Left renal cortex interstitium (tissue), 4 donors: ENCODE measurements at regions not wholly inside any gene's neighbourhood (a gene's known extent, or its start where the extent isn't known, plus 50 kb on each side); places are given as distances from the start of the nearest gene placed in this dataset.
"Not testable (repeated sequence)": the region's sequence is repeated elsewhere in the genome, so short reads cannot be mapped to it uniquely, and the experiment has no call there.

Source experiments
- DNase-seq, 4 donors: peaks; one replicate each; pipeline ENCODE4 v3.0.0-alpha.2; 2013; ENCODE audit warnings: low read depth in 4 of 4, low spot score in 2 of 4, missing footprints in 1 of 4

DNA sequence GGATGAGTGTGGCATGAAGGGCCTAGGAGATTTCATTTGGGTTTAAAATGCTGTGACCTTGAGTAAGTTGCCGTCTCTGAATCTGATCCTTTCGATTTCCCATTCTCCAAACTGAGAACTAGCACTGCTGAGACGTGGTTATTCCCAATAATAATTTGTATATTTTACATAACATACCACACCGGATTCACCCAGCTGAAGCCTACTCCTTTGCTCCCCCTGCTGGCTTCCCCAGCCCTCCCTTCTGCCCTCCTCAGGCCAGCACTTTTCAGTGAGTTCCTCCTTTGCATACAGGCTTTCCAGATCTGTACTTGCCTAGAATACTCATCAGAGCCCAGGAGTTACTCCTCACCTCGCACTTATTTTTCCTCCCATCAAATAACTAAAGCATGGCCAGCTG is 255.1 kb downstream of the OR4F29 start:
- DNase-seq, result not testable (repeated sequence)

DNA sequence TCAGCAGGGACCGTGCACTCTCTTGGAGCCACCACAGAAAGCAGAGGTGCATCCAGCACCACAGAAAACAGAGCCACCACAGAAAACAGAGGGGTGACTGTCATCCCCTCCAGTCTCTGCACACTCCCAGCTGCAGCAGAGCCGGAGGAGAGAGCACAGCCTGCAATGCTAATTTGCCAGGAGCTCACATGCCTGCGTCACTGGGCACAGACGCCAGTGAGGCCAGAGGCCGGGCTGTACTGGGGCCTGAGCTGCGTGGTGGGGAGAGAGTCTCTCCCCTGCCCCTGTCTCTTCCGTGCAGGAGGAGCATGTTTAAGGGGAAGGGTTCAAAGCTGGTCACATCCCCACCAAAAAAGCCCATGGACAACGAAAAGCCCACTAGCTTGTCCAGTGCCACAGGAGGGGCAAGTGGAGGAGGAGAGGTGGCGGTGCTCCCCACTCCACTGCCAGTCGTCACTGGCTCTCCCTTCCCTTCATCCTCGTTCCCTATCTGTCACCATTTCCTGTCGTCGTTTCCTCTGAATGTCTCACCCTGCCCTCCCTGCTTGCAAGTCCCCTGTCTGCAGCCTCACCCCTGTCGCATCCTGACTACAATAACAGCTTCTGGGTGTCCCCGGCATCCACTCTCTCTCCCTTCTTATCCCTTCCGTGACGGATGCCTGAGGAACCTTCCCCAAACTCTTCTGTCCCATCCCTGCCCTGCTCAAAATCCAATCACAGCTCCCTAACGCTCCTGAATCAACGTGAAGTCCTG is 260.0 kb downstream of the OR4F29 start:
- DNase-seq, result not testable (repeated sequence)

GRCh38 chr1:190678-191077 is 260.8 kb downstream of the OR4F29 start:
- not testable (repeated sequence) for DNase-seq

DNA sequence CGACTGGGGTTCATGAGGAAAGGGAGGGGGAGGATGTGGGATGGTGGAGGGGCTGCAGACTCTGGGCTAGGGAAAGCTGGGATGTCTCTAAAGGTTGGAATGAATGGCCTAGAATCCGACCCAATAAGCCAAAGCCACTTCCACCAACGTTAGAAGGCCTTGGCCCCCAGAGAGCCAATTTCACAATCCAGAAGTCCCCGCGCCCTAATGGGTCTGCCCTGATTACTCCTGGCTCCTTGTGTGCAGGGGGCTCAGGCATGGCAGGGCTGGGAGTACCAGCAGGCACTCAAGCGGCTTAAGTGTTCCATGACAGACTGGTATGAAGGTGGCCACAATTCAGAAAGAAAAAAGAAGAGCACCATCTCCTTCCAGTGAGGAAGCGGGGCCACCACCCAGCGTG is 261.6 kb downstream of the OR4F29 start:
- not testable (repeated sequence) for DNase-seq

- DNase-seq, result not testable (repeated sequence)
Measured at GRCh38 chr1:189270-189669, 262.2 kb downstream of the OR4F29 start.

GRCh38 chr1:187298-187697 is 264.2 kb downstream of the OR4F29 start:
- not testable (repeated sequence) for DNase-seq

- DNase-seq, result not testable (repeated sequence)
Measured at GRCh38 chr1:186691-187131, 264.8 kb downstream of the OR4F29 start.

GRCh38 chr1:186223-186622 is 265.3 kb downstream of the OR4F29 start:
- DNase-seq, result not testable (repeated sequence)

DNA sequence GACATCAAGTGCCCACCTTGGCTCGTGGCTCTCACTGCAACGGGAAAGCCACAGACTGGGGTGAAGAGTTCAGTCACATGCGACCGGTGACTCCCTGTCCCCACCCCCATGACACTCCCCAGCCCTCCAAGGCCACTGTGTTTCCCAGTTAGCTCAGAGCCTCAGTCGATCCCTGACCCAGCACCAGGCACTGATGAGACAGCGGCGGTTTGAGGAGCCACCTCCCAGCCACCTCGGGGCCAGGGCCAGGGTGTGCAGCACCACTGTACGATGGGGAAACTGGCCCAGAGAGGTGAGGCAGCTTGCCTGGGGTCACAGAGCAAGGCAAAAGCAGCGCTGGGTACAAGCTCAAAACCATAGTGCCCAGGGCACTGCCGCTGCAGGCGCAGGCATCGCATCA is 266.0 kb downstream of the OR4F29 start:
- not testable (repeated sequence) for DNase-seq

GRCh38 chr1:184336-184686 is 267.2 kb downstream of the OR4F29 start:
- DNase-seq, result not testable (repeated sequence)

DNA sequence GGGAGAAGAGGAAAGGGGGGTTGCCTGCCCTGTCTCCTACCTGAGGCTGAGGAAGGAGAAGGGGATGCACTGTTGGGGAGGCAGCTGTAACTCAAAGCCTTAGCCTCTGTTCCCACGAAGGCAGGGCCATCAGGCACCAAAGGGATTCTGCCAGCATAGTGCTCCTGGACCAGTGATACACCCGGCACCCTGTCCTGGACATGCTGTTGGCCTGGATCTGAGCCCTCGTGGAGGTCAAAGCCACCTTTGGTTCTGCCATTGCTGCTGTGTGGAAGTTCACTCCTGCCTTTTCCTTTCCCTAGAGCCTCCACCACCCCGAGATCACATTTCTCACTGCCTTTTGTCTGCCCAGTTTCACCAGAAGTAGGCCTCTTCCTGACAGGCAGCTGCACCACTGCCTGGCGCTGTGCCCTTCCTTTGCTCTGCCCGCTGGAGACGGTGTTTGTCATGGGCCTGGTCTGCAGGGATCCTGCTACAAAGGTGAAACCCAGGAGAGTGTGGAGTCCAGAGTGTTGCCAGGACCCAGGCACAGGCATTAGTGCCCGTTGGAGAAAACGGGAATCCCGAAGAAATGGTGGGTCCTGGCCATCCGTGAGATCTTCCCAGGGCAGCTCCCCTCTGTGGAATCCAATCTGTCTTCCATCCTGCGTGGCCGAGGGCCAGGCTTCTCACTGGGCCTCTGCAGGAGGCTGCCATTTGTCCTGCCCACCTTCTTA is 267.7 kb downstream of the OR4F29 start:
- not testable (repeated sequence) for DNase-seq

- not testable (repeated sequence) for DNase-seq
Measured at GRCh38 chr1:183081-183480, 268.4 kb downstream of the OR4F29 start.

DNA sequence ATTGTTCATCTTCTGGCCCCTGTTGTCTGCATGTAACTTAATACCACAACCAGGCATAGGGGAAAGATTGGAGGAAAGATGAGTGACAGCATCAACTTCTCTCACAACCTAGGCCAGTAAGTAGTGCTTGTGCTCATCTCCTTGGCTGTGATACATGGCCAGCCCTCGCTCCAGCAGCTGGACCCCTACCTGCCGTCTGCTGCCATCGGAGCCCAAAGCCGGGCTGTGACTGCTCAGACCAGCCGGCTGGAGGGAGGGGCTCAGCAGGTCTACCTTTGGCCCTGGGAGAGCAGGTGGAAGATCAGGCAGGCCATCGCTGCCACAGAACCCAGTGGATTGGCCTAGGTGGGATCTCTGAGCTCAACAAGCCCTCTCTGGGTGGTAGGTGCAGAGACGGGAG is 268.8 kb downstream of the OR4F29 start:
- not testable (repeated sequence) for DNase-seq

DNA sequence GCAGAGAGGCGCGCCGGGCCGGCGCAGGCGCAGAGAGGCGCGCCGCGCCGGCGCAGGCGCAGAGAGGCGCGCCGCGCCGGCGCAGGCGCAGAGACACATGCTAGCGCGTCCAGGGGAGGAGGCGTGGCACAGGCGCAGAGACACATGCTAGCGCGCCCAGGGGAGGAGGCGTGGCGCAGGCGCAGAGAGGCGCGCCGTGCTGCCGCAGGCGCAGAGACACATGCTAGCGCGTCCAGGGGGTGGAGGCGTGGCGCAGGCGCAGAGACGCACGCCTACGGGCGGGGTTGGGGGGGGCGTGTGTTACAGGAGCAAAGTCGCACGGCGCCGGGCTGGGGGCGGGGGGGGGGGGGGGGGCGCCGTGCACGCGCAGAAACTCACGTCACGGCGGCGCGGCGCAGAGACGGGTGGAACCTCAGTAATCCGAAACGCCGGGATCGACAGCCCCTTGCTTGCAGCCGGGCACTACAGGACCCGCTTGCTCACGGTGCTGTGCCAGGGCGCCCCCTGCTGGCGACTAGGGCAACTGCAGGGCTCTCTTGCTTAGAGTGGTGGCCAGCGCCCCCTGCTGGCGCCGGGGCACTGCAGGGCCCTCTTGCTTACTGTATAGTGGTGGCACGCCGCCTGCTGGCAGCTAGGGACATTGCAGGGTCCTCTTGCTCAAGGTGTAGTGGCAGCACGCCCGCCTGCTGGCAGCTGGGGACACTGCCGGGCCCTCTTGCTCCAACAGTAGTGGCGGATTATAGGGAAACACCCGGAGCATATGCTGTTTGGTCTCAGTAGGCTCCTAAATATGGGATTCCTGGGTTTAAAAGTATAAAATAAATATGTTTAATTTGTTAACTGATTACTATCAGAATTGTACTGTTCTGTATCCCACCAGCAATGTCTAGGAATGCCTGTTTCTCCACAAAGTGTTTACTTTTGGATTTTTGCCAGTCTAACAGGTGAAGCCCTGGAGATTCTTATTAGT is 269.9 kb downstream of the OR4F29 start:
- DNase-seq, result peak in 2 of 4 donors; percentile 41 to 47

- DNase-seq, result not testable (repeated sequence)
Measured at GRCh38 chr1:180749-181205, 270.7 kb downstream of the OR4F29 start.

DNA sequence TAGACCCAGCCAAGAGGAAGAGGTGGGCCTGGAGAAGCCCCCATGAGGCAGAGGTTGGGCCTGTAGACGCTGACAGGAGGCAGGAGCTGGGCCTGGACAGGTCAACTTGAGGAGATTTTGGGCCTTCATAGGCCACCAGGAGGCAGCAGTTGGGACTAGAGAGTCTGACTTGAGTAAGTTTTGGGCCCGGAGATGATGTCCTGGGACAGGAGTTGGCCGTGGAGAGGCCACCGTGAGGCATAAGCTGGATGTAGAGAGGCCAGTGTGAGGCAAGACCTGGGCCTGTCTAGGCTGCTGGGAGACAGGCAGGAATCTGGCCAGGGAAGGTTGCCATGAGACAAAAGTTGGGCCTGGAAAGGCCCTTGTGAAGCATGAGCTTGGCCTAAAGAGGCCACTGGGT is 312.6 kb downstream of the OR4F29 start:
- DNase-seq, result not testable (repeated sequence)

- DNase-seq, result not testable (repeated sequence)
Measured at GRCh38 chr1:137664-138063, 313.8 kb downstream of the OR4F29 start.

GRCh38 chr1:136344-136932 is 315.0 kb downstream of the OR4F29 start:
- not testable (repeated sequence) for DNase-seq

- not testable (repeated sequence) for DNase-seq
Measured at GRCh38 chr1:134936-135335, 316.5 kb downstream of the OR4F29 start.

GRCh38 chr1:118440-118839 is 333.0 kb downstream of the OR4F29 start:
- DNase-seq, result not testable (repeated sequence)
